ENCODE measurements at regions not wholly inside any gene's neighbourhood (a gene's known extent, or its start where the extent isn't known, plus 50 kb on each side); places are given as distances from the start of the nearest gene placed in this dataset.

GRCh38 chr9:23606107-23606506 lies 219.9 kb downstream of the ELAVL2 start:
- TF ChIP-seq CTCF (tag by site-specific recombination; IDR thresholded peaks at IDR 0.05) (no peak), SP2 (tag by site-specific recombination; IDR thresholded peaks at IDR 0.05) (no peak), HOXA7 (CRISPR knock-in tag; IDR thresholded peaks at IDR 0.05; ENCODE audit: borderline replicate concordance) (no peak), ZNF707 (tag by site-specific recombination; IDR thresholded peaks at IDR 0.05) (no peak), ZNF18 (tag by site-specific recombination; IDR thresholded peaks at IDR 0.05) (no peak), ZNF362 (tag by site-specific recombination; IDR thresholded peaks at IDR 0.05) (no peak), ATF2 (tag by site-specific recombination; IDR thresholded peaks at IDR 0.05; ENCODE audit: low read depth) (no peak), ZNF146 (tag by site-specific recombination; IDR thresholded peaks at IDR 0.05) (no peak), ZNF530 (tag by site-specific recombination; IDR thresholded peaks at IDR 0.05; ENCODE audit: low read depth) (no peak), ZNF561 (tag by site-specific recombination; IDR thresholded peaks at IDR 0.05; ENCODE audit: borderline replicate concordance) (no peak), ZNF274 (IDR thresholded peaks at IDR 0.05; ENCODE audit: low read length) (no peak), ZNF274 (tag by site-specific recombination; IDR thresholded peaks at IDR 0.05; ENCODE audit: borderline replicate concordance) (no peak)
